ENCODE measurements at regions not wholly inside any gene's neighbourhood (a gene's known extent, or its start where the extent isn't known, plus 50 kb on each side); places are given as distances from the start of the nearest gene placed in this dataset.

DNA sequence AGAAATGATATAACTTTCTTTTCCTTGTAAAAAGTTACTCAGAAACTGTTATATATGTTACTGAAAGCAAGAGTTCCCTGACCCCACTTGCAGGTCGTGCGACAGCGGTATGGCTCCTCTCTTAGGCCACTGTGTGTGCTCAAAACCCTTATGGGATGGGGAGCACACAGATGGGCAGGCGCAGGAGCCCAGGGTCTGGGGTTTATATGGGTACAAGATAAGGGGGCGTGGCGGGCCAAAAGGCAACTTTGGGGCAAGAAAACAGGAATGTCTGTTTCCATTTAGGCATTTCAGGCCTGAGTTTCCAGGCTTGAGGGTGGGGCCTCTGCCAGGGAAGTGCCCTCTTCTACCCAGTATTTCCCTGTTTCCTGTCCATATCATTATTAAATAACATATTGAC is 736.5 kb downstream of the VGLL3 start:
- H3K27me3 ChIP-seq (ENCODE audit: low read depth, low read length) = no peaks in the 10 kb centered on the region
- peaks cover 12% of the 10 kb centered on the region for H3K4me1 ChIP-seq (ENCODE audit: low read length)
- H3K9me3 ChIP-seq (ENCODE audit: insufficient read depth, low read length) = no peaks in the 10 kb centered on the region
- no peak for TF ChIP-seq CTCF (IDR thresholded peaks at IDR 0.05; ENCODE audit: low read depth, low read length)
- TF ChIP-seq EZH2phosphoT487 (IDR thresholded peaks at IDR 0.05; ENCODE audit: low read depth) = no peak
- no peak overlapping the region for H3K4me3 ChIP-seq (ENCODE audit: low read length)
- no peaks in the 10 kb centered on the region for H4K20me1 ChIP-seq (ENCODE audit: insufficient read depth, low read length)
- H3K27ac ChIP-seq (ENCODE audit: low read length) = no peak overlapping the region
- H3K79me2 ChIP-seq (ENCODE audit: low read length) = no peaks in the 10 kb centered on the region
- no peaks in the 10 kb centered on the region for H3K36me3 ChIP-seq (replicated peaks; ENCODE audit: low read depth, low read length)
- H3K4me2 ChIP-seq (ENCODE audit: low read length) = no peak overlapping the region
- H2AFZ ChIP-seq (ENCODE audit: low read depth, low read length) = no peak overlapping the region
- H3K9ac ChIP-seq (ENCODE audit: low read length) = no peak overlapping the region

DNA sequence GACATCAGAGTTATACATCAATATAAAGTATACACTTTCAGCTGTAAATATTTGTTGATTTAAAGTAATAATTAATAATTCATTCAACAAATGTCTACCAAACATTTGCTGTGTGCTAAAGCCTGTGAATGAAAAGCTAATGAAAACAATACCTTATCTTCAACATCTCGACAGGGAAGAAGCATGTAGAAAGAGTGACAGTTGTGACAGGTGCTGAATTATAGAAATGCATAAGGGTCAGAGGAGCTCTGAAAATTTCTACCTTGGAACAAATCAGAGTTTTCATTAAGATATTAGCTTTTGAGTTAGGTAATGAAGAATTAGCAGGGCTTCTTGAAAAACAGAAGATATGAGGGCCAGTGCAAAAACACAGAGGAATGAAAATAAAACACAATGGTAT is 739.2 kb downstream of the VGLL3 start:
- Histone ChIP-seq H3K27ac (ENCODE audit: low read length) (no peak overlapping the region), H3K9ac (ENCODE audit: low read length) (no peak overlapping the region), H3K36me3 (replicated peaks; ENCODE audit: low read depth, low read length) (no peaks in the 10 kb centered on the region), H3K4me2 (ENCODE audit: low read length) (no peak overlapping the region), H3K9me3 (ENCODE audit: insufficient read depth, low read length) (no peaks in the 10 kb centered on the region), H3K4me3 (ENCODE audit: low read length) (no peak overlapping the region), H2AFZ (ENCODE audit: low read depth, low read length) (no peak overlapping the region), H3K27me3 (ENCODE audit: low read depth, low read length) (no peaks in the 10 kb centered on the region), H3K4me1 (ENCODE audit: low read length) (no peaks in the 10 kb centered on the region), H4K20me1 (ENCODE audit: insufficient read depth, low read length) (no peaks in the 10 kb centered on the region), H3K79me2 (ENCODE audit: low read length) (no peaks in the 10 kb centered on the region)
- no peak for TF ChIP-seq EZH2phosphoT487 (IDR thresholded peaks at IDR 0.05; ENCODE audit: low read depth)
- no peak for TF ChIP-seq CTCF (IDR thresholded peaks at IDR 0.05; ENCODE audit: low read depth, low read length)

DNA sequence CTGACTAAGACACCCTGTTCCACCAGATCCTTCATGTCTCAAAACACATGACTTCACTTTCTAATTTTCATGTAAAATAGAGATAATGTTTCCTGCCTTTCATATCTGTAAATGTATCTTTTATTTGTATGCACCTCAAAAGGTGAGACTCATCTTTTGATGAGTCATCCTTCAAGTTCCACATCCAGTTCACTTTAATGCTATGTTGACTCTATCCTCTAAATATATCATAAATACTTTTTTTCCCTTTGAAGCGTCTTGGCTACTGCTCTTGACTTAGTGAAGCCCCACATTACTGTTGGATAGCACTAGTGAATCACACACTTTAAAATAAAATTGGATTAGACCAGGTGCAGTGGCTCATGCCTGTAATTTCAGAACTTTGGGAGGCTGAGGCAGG is 741.1 kb downstream of the VGLL3 start:
- Histone ChIP-seq H3K79me2 (ENCODE audit: low read length) (no peaks in the 10 kb centered on the region), H4K20me1 (ENCODE audit: insufficient read depth, low read length) (no peaks in the 10 kb centered on the region), H3K27ac (ENCODE audit: low read length) (no peak overlapping the region), H3K9me3 (ENCODE audit: insufficient read depth, low read length) (no peaks in the 10 kb centered on the region), H3K36me3 (replicated peaks; ENCODE audit: low read depth, low read length) (no peaks in the 10 kb centered on the region), H3K4me1 (ENCODE audit: low read length) (no peaks in the 10 kb centered on the region), H3K4me3 (ENCODE audit: low read length) (no peak overlapping the region), H3K27me3 (ENCODE audit: low read depth, low read length) (no peaks in the 10 kb centered on the region), H3K4me2 (ENCODE audit: low read length) (no peak overlapping the region), H3K9ac (ENCODE audit: low read length) (no peak overlapping the region), H2AFZ (ENCODE audit: low read depth, low read length) (no peak overlapping the region)
- no peak for TF ChIP-seq EZH2phosphoT487 (IDR thresholded peaks at IDR 0.05; ENCODE audit: low read depth)
- TF ChIP-seq CTCF (IDR thresholded peaks at IDR 0.05; ENCODE audit: low read depth, low read length) = no peak

DNA sequence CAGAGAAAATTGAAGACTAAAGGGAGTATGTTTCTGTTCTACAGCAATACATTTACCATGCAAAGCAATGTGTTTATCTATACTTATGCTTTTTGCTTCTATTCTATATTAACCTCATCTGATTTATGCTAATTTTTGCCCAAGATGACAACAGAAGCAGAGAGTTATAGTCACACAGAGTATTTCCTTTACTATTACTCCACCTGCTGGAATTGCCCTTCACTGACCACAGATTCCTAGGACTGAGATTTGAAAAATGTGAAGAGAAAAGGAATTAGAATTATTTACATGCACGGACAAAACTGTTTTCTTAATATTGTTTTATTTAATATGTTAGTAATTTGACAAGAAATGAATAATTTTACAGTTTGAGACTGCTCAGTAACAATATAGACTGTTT is 745.6 kb downstream of the VGLL3 start:
- Histone ChIP-seq H3K9me3 (ENCODE audit: insufficient read depth, low read length) (no peaks in the 10 kb centered on the region), H4K20me1 (ENCODE audit: insufficient read depth, low read length) (no peaks in the 10 kb centered on the region), H3K9ac (ENCODE audit: low read length) (no peak overlapping the region), H3K27ac (ENCODE audit: low read length) (no peak overlapping the region), H3K4me3 (ENCODE audit: low read length) (no peak overlapping the region), H3K4me1 (ENCODE audit: low read length) (no peaks in the 10 kb centered on the region), H3K27me3 (ENCODE audit: low read depth, low read length) (no peaks in the 10 kb centered on the region), H3K4me2 (ENCODE audit: low read length) (no peak overlapping the region), H2AFZ (ENCODE audit: low read depth, low read length) (no peak overlapping the region), H3K36me3 (replicated peaks; ENCODE audit: low read depth, low read length) (no peaks in the 10 kb centered on the region), H3K79me2 (ENCODE audit: low read length) (no peaks in the 10 kb centered on the region)
- peak; percentile 64 for TF ChIP-seq CTCF (IDR thresholded peaks at IDR 0.05; ENCODE audit: low read depth, low read length)
- no peak for TF ChIP-seq EZH2phosphoT487 (IDR thresholded peaks at IDR 0.05; ENCODE audit: low read depth)
